GM23338 (cell line): ENCODE measurements at regions not wholly inside any gene's neighbourhood (a gene's known extent, or its start where the extent isn't known, plus 50 kb on each side); places are given as distances from the start of the nearest gene placed in this dataset.
A peak's percentile ranks its signal among the peaks of the same experiment; 100 is the strongest.

Experiments
- ATAC-seq: fragments of 200-7000 bp; cut with Tn5 transposase; 3 replicates; pipeline ENCODE4 v1.9.1; 2020
- DNase-seq: peaks from one replicate; pipeline ENCODE4 v3.0.0-alpha.2; 2015; ENCODE audit warnings: low spot score
- H2AFZ ChIP-seq: fragments of 200-600 bp; sonication (generic); 2 replicates; pipeline ENCODE4 v1.8.0; 2016; ENCODE audit warnings: antibody characterized with exemption, mild to moderate bottlenecking, moderate library complexity
- H3F3A ChIP-seq: fragments of 200-600 bp; sonication (generic); replicated peaks from 2 replicates; pipeline ENCODE4 v1.8.0; 2017; ENCODE audit warnings: antibody characterized with exemption, mixed run types, low read depth
- H3K27ac ChIP-seq: fragments of 200-600 bp; sonication (generic); 2 replicates; pipeline ENCODE4 v1.6.1; 2016; ENCODE audit warnings: low read depth
- H3K27me3 ChIP-seq: fragments of 200-600 bp; sonication (generic); 2 replicates; pipeline ENCODE4 v1.8.0; 2016; ENCODE audit warnings: mild to moderate bottlenecking, mixed run types, moderate library complexity; ENCODE audit not compliant: insufficient read depth
- H3K36me3 ChIP-seq: fragments of 200-600 bp; sonication (generic); 2 replicates; pipeline ENCODE4 v1.8.0; 2016; ENCODE audit warnings: mild to moderate bottlenecking; ENCODE audit not compliant: insufficient read depth
- H3K4me1 ChIP-seq: fragments of 200-600 bp; sonication (generic); 2 replicates; pipeline ENCODE4 v1.8.0; 2016; ENCODE audit warnings: mild to moderate bottlenecking, moderate library complexity; ENCODE audit not compliant: insufficient read depth
- H3K4me2 ChIP-seq: fragments of 200-600 bp; sonication (generic); 2 replicates; pipeline ENCODE4 v1.7.1; 2017; ENCODE audit warnings: mixed run types
- H3K4me3 ChIP-seq: fragments of 200-600 bp; sonication (generic); 2 replicates; pipeline ENCODE4 v1.6.1; 2016; ENCODE audit warnings: mixed run types
- H3K79me2 ChIP-seq: fragments of 200-600 bp; sonication (generic); replicated peaks from 2 replicates; pipeline ENCODE4 v1.8.0; 2017; ENCODE audit warnings: mild to moderate bottlenecking; ENCODE audit not compliant: insufficient read depth
- H3K9me2 ChIP-seq: fragments of 200-600 bp; sonication (generic); 2 replicates; pipeline ENCODE4 v1.8.0; 2017; ENCODE audit not compliant: insufficient read depth
- H4K20me1 ChIP-seq: fragments of 200-600 bp; sonication (generic); replicated peaks from 2 replicates; pipeline ENCODE4 v1.8.0; 2017; ENCODE audit warnings: mild to moderate bottlenecking; ENCODE audit not compliant: insufficient read depth
- H3K27ac Mint-ChIP-seq: 2 replicates; pipeline ENCODE4 v1.8.0; 2020; ENCODE audit warnings: inconsistent platforms, mild to moderate bottlenecking, moderate library complexity, mixed read lengths
- H3K27me3 Mint-ChIP-seq: 3 replicates; pipeline ENCODE4 v1.8.0; 2022; ENCODE audit warnings: low read depth, mild to moderate bottlenecking, moderate library complexity, mixed read lengths, inconsistent platforms; ENCODE audit not compliant: insufficient read depth, poor library complexity
- H3K36me3 Mint-ChIP-seq: 3 replicates; pipeline ENCODE4 v1.8.0; 2021; ENCODE audit warnings: low read depth, mild to moderate bottlenecking, inconsistent platforms, moderate library complexity, mixed read lengths
- H3K4me1 Mint-ChIP-seq: 3 replicates; pipeline ENCODE4 v1.8.0; 2020; ENCODE audit warnings: mild to moderate bottlenecking, inconsistent platforms, mixed read lengths
- H3K4me3 Mint-ChIP-seq: 3 replicates; pipeline ENCODE4 v1.8.0; 2021; ENCODE audit warnings: moderate library complexity, mild to moderate bottlenecking, inconsistent platforms, mixed read lengths
- H3K9me3 Mint-ChIP-seq: 3 replicates; pipeline ENCODE4 v1.8.0; 2020; ENCODE audit warnings: moderate library complexity, mild to moderate bottlenecking, inconsistent platforms, mixed read lengths
- CREB1 ChIP-seq: fragments of 250-450 bp; sonication (Bioruptor Pico); IDR thresholded peaks from 2 replicates; pipeline ENCODE4 v1.5.0; 2020; ENCODE audit warnings: low read depth, mild to moderate bottlenecking, moderate library complexity
- CTCF ChIP-seq, 2 experiments: fragments of 200-600 bp in 1 of 2; sonication (generic) in 1 of 2; conservative IDR thresholded peaks; 2 replicates each; pipeline versions ENCODE4 v1.5.1 to v1.6.1; 2016 to 2017; ENCODE audit warnings: antibody characterized with exemption in 2 of 2, low read depth in 2 of 2, mild to moderate bottlenecking in 2 of 2, moderate library complexity in 1 of 2
- ETS1 ChIP-seq: IDR thresholded peaks from 2 replicates; pipeline ENCODE4 v1.6.1; 2016; ENCODE audit warnings: antibody characterized with exemption
- EZH2 ChIP-seq: fragments of 200-600 bp; sonication (generic); IDR thresholded peaks from one replicate; pipeline ENCODE4 v1.8.0; 2017; ENCODE audit warnings: antibody characterized with exemption, mild to moderate bottlenecking, low read depth; ENCODE audit not compliant: unreplicated experiment
- EZH2phosphoT487 ChIP-seq: fragments of 200-600 bp; sonication (generic); IDR thresholded peaks from one replicate; pipeline ENCODE4 v1.8.1; 2018; ENCODE audit warnings: antibody characterized with exemption; ENCODE audit not compliant: unreplicated experiment
- JUNB ChIP-seq: IDR thresholded peaks from one replicate; pipeline ENCODE4 v1.6.1; 2016; ENCODE audit warnings: antibody characterized with exemption; ENCODE audit not compliant: unreplicated experiment
- NANOG ChIP-seq: IDR thresholded peaks from 2 replicates; pipeline ENCODE4 v1.6.1; 2016; ENCODE audit warnings: antibody characterized with exemption, borderline replicate concordance
- POLR2AphosphoS5 ChIP-seq: IDR thresholded peaks from 2 replicates; pipeline ENCODE4 v1.6.1; 2016; ENCODE audit warnings: antibody characterized with exemption, low read depth
- REST ChIP-seq: IDR thresholded peaks from one replicate; pipeline ENCODE4 v1.6.1; 2018; ENCODE audit warnings: antibody characterized with exemption; ENCODE audit not compliant: unreplicated experiment
- STAT1 ChIP-seq: IDR thresholded peaks from one replicate; pipeline ENCODE4 v1.6.1; 2016; ENCODE audit warnings: antibody characterized with exemption; ENCODE audit not compliant: unreplicated experiment
- ZNF114 ChIP-seq: fragments of 250-450 bp; sonication (Bioruptor Pico); IDR thresholded peaks from 2 replicates; pipeline ENCODE4 v1.5.0; 2020; ENCODE audit warnings: mild to moderate bottlenecking, moderate library complexity
- ZNF331 ChIP-seq: fragments of 250-450 bp; sonication (Bioruptor Pico); IDR thresholded peaks from 2 replicates; pipeline ENCODE4 v1.5.0; 2020; ENCODE audit warnings: low read depth, mild to moderate bottlenecking, moderate library complexity
- ZNF462 ChIP-seq: fragments of 250-450 bp; sonication (Bioruptor Pico); IDR thresholded peaks from 2 replicates; pipeline ENCODE4 v1.5.0; 2020; ENCODE audit warnings: mild to moderate bottlenecking, moderate library complexity

- H3K27me3 Mint-ChIP-seq: no peaks in the 10 kb centered on the region
- peak; percentile 66 for ATAC-seq
- H3K36me3 Mint-ChIP-seq: peaks cover 4% of the 10 kb centered on the region; the same call in 1 of the 3 replicates
- H3K4me1 Mint-ChIP-seq: peaks cover 7% of the 10 kb centered on the region; the same call in 2 of the 3 replicates
- no peak overlapping the region for H3K27ac ChIP-seq
- DNase-seq: no peak
- no peak overlapping the region for H2AFZ ChIP-seq
- H3K4me3 Mint-ChIP-seq: no peak overlapping the region
- TF ChIP-seq STAT1 (no peak), CREB1 (CRISPR knock-in tag) (no peak), CTCF (conservative IDR thresholded peaks at IDR 0.05; ENCODE audit: low read depth in 2 of 2) (no peak), POLR2AphosphoS5 (no peak), ETS1 (no peak), ZNF114 (no peak), NANOG (no peak), ZNF331 (CRISPR knock-in tag) (no peak), EZH2 (no peak), JUNB (no peak), EZH2phosphoT487 (no peak), ZNF462 (CRISPR knock-in tag) (no peak), REST (no peak)
- no peaks in the 10 kb centered on the region for H4K20me1 ChIP-seq
- no peak overlapping the region for H3K4me3 ChIP-seq
- no peak overlapping the region for H3K27ac Mint-ChIP-seq
- H3K9me3 Mint-ChIP-seq: peaks cover 9% of the 10 kb centered on the region; the same call in 2 of the 3 replicates
- peaks cover 8% of the 10 kb centered on the region; the same call in 1 of the 2 replicates for H3K4me1 ChIP-seq
- no peak overlapping the region for H3K4me2 ChIP-seq
- H3K79me2 ChIP-seq: no peaks in the 10 kb centered on the region
- H3K9me2 ChIP-seq: no peaks in the 10 kb centered on the region
- H3K36me3 ChIP-seq: no peaks in the 10 kb centered on the region
- no peaks in the 10 kb centered on the region for H3K27me3 ChIP-seq
- no peaks in the 10 kb centered on the region for H3F3A ChIP-seq
These were observed 470.9 kb downstream of the CCER1 start for GRCh38 chr12:90484094-90484493.
